ENCODE measurements at regions not wholly inside any gene's neighbourhood (a gene's known extent, or its start where the extent isn't known, plus 50 kb on each side); places are given as distances from the start of the nearest gene placed in this dataset.

- TF ChIP-seq, protein P1, sequence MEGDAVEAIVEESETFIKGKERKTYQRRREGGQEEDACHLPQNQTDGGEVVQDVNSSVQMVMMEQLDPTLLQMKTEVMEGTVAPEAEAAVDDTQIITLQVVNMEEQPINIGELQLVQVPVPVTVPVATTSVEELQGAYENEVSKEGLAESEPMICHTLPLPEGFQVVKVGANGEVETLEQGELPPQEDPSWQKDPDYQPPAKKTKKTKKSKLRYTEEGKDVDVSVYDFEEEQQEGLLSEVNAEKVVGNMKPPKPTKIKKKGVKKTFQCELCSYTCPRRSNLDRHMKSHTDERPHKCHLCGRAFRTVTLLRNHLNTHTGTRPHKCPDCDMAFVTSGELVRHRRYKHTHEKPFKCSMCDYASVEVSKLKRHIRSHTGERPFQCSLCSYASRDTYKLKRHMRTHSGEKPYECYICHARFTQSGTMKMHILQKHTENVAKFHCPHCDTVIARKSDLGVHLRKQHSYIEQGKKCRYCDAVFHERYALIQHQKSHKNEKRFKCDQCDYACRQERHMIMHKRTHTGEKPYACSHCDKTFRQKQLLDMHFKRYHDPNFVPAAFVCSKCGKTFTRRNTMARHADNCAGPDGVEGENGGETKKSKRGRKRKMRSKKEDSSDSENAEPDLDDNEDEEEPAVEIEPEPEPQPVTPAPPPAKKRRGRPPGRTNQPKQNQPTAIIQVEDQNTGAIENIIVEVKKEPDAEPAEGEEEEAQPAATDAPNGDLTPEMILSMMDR (IDR thresholded peaks at IDR 0.05), result no peak
Measured at GRCh38 chr1:82116105-82116504, 315.4 kb downstream of the ADGRL2 start.

DNA sequence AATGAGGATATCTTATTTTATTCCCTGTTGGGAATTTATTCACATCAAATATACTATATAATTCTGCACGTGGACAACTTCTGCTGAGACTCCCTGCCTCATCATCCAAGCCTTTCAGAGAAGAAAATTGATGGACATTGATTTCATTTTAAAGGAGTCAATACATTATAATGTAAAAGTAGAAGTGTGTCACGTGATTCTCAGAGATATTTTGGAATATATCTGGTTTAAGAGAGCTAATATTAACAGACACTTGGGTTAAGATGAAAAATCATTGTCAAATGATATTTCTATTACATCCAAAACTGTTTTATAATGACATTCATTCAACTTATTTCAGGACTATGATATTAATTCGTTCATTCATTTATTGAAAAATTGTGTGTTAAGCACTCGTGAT lies 314.2 kb downstream of the ADGRL2 start:
- TF ChIP-seq, protein P1 (IDR thresholded peaks at IDR 0.05), result no peak

GRCh38 chr1:82110366-82111254 lies 309.9 kb downstream of the ADGRL2 start:
- TF ChIP-seq, protein P1 (IDR thresholded peaks at IDR 0.05), result no peak

DNA sequence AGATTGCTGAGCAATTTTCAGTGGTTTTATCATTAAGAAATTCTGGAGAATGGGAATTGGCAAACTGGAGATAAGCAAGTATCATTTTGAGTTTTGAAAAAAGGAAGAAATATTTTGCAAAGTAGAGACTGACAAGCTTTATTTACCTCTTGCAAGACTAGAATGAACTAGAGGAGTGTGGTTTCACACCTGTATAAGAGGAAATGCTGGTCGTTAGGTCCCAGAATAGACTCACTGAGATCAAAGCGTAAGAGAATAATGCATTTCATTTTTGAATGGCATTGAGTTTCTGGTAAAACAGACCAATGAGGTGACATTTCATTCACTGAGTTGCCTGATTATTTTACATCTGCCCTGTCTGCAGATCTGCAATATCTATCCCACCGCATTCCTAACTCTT lies 308.1 kb downstream of the ADGRL2 start:
- TF ChIP-seq, protein P1 (IDR thresholded peaks at IDR 0.05), result no peak

DNA sequence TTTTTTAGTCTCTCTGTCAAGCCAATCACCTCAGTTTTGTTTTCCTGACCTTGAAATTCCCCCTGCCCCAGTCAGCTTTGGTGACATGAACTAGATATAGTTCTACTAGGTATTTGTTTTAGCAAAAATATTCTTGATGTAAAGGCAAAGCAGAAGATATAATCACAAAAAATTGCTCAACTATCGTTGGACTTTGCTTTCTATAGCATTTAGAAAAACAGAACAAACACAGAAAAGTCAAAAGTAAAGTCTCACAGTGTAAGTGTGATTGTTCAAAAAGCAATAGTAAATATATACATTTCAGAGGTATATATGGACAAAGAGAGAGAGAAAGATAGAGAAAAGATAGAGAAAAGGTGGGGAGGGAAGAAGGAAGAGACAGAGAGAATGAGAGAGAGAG lies 305.9 kb downstream of the ADGRL2 start:
- TF ChIP-seq, protein P1 (IDR thresholded peaks at IDR 0.05), result no peak

DNA sequence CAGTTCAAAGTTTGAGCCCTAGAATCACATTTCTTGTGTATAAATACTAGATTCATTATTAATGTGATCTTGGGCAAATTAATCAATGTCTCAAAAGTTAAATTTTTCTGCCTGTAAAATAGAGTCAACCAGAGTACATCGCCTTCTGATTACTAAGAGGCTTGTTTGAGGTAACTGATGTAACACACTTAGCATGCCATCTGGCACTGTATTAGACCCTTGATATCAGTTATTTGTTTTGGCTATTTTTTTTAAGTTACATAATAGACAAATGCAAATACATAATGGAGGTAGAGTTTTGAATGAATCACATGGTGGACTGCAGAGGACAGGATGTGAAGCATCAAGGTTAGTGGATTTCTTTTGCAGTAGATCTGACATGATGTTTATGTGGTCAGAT lies 298.4 kb downstream of the ADGRL2 start:
- TF ChIP-seq, protein P1 (IDR thresholded peaks at IDR 0.05), result no peak

DNA sequence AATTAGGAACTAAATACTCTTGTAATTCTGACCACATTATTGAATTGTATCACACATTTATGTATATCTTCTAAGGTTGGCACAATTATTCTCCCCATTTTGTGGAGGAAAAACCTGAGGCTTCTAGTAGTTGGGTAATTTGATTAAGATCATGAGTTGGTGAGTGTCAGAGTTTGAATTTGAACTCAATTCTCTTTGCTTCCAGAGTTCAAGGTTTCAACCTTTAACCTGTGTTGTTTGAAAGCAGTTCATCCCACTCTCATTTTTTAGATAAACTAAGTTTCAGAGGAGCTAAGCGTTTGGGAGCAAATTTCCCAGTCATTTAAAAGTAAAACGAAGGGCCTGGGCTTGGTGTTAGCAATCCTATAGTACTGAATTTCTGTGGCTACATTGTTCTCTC lies 293.4 kb downstream of the ADGRL2 start:
- TF ChIP-seq, protein P1 (IDR thresholded peaks at IDR 0.05), result no peak
